SKM-1 treated with dmso at 0.1 percent for 144 hours (cell line): ENCODE measurements at regions not wholly inside any gene's neighbourhood (a gene's known extent, or its start where the extent isn't known, plus 50 kb on each side); places are given as distances from the start of the nearest gene placed in this dataset.

Experiments used
- DNase-seq: peaks from one replicate; lab custom pipeline; 2025; ENCODE audit not compliant: unreplicated experiment; lab: John Stamatoyannopoulos, UW

GRCh38 chr18:56284319-56284718 is 354.1 kb downstream of the TXNL1 start:
- DNase-seq = no peak

- no peak for DNase-seq
These were observed 355.1 kb downstream of the TXNL1 start for GRCh38 chr18:56283316-56283715.

GRCh38 chr18:56282234-56283104 is 355.9 kb downstream of the TXNL1 start:
- no peak for DNase-seq

- peak; percentile 38 for DNase-seq
These were observed 358.6 kb downstream of the TXNL1 start for GRCh38 chr18:56279816-56280215.

GRCh38 chr18:56278421-56279003 is 359.9 kb downstream of the TXNL1 start:
- no peak for DNase-seq

GRCh38 chr18:56276466-56276865 is 361.9 kb downstream of the TXNL1 start:
- no peak for DNase-seq

- no peak for DNase-seq
These were observed 364.7 kb downstream of the TXNL1 start for GRCh38 chr18:56273541-56274219.

GRCh38 chr18:56270671-56271250 is 367.6 kb downstream of the TXNL1 start:
- no peak for DNase-seq

GRCh38 chr18:56269958-56270357 is 368.4 kb downstream of the TXNL1 start:
- DNase-seq = no peak

- DNase-seq = no peak
These were observed 369.4 kb downstream of the TXNL1 start for GRCh38 chr18:56268952-56269351.

- no peak for DNase-seq
These were observed 371.1 kb downstream of the TXNL1 start for GRCh38 chr18:56267334-56267733.

GRCh38 chr18:56258178-56258577 is 380.2 kb downstream of the TXNL1 start:
- no peak for DNase-seq

- DNase-seq = no peak
These were observed 381.2 kb downstream of the TXNL1 start for GRCh38 chr18:56257205-56257604.

- no peak for DNase-seq
These were observed 381.7 kb downstream of the TXNL1 start for GRCh38 chr18:56256659-56257058.

- DNase-seq = no peak
These were observed 383.0 kb downstream of the TXNL1 start for GRCh38 chr18:56255381-56255780.

- DNase-seq = no peak
These were observed 385.9 kb downstream of the TXNL1 start for GRCh38 chr18:56252456-56252855.

- DNase-seq = no peak
These were observed 389.7 kb downstream of the TXNL1 start for GRCh38 chr18:56248610-56249235.

GRCh38 chr18:56246916-56247315 is 391.5 kb downstream of the TXNL1 start:
- DNase-seq = no peak

- no peak for DNase-seq
These were observed 392.4 kb downstream of the TXNL1 start for GRCh38 chr18:56245866-56246580.

GRCh38 chr18:56240405-56240804 is 398.0 kb downstream of the TXNL1 start:
- DNase-seq = no peak

GRCh38 chr18:56238576-56238975 is 399.8 kb downstream of the TXNL1 start:
- DNase-seq = no peak
